ENCODE measurements at regions not wholly inside any gene's neighbourhood (a gene's known extent, or its start where the extent isn't known, plus 50 kb on each side); places are given as distances from the start of the nearest gene placed in this dataset.

GRCh38 chr18:61729322-61729721 is 163.5 kb downstream of the RNF152 start:
- H3K9me3 Mint-ChIP-seq: no peaks in the 10 kb centered on the region
- CTCF ChIA-PET: no interaction called here

GRCh38 chr18:61727241-61728193 is 165.3 kb downstream of the RNF152 start:
- TF ChIP-seq, protein P1, sequence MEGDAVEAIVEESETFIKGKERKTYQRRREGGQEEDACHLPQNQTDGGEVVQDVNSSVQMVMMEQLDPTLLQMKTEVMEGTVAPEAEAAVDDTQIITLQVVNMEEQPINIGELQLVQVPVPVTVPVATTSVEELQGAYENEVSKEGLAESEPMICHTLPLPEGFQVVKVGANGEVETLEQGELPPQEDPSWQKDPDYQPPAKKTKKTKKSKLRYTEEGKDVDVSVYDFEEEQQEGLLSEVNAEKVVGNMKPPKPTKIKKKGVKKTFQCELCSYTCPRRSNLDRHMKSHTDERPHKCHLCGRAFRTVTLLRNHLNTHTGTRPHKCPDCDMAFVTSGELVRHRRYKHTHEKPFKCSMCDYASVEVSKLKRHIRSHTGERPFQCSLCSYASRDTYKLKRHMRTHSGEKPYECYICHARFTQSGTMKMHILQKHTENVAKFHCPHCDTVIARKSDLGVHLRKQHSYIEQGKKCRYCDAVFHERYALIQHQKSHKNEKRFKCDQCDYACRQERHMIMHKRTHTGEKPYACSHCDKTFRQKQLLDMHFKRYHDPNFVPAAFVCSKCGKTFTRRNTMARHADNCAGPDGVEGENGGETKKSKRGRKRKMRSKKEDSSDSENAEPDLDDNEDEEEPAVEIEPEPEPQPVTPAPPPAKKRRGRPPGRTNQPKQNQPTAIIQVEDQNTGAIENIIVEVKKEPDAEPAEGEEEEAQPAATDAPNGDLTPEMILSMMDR (IDR thresholded peaks at IDR 0.05): no peak
- ChIA-PET POLR2A (no interaction called here), CTCF (no interaction called here)
- no peak for ATAC-seq
- no peak for DNase-seq
- no peaks in the 10 kb centered on the region for H3K4me1 Mint-ChIP-seq (ENCODE audit: low read depth)
- H3K27me3 Mint-ChIP-seq: peaks cover 6% of the 10 kb centered on the region
- H3K36me3 Mint-ChIP-seq (ENCODE audit: low read depth): no peaks in the 10 kb centered on the region
- no peaks in the 10 kb centered on the region for H3K9me3 Mint-ChIP-seq
- intact Hi-C loops (cut with micrococcal nuclease): no loop called here
- H3K27ac Mint-ChIP-seq: no peak overlapping the region
- no peak overlapping the region for H3K4me3 Mint-ChIP-seq

More at GRCh38 chr18:61729322-61729721, 163.5 kb downstream of the RNF152 start:
- TF ChIP-seq, protein P1 (IDR thresholded peaks at IDR 0.05): no peak
- Mint-ChIP-seq H3K27ac (no peak overlapping the region), H3K36me3 (ENCODE audit: low read depth) (no peaks in the 10 kb centered on the region), H3K4me1 (ENCODE audit: low read depth) (no peaks in the 10 kb centered on the region), H3K27me3 (peaks cover 6% of the 10 kb centered on the region), H3K4me3 (no peak overlapping the region)
- no peak for ATAC-seq
- DNase-seq: no peak
- POLR2A ChIA-PET: no interaction called here
- intact Hi-C loops (cut with micrococcal nuclease): no loop called here

DNA sequence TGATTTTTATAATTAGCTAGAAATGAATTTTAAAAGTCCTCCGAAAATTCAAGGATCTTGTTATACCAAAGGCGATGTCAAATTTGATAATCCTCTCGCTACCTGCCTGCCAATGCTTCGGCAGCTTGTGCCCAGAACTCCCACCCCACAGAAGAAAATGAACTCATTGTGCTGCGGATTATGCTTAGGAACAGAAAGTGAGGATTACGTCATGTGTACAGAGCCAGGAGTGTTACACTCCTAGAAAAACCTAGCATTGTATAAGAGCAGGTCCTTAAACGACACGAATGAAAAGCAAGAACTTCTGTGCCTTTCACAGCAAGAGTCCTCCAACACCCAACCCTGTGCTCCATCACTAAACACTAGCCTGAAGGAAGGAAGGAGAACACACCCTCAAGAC is 168.3 kb downstream of the RNF152 start:
- TF ChIP-seq, protein P1 (IDR thresholded peaks at IDR 0.05): no peak
- intact Hi-C loops (cut with micrococcal nuclease): no loop called here
- ChIA-PET POLR2A (no interaction called here), CTCF (no interaction called here)
- no peaks in the 10 kb centered on the region for H3K4me1 Mint-ChIP-seq (ENCODE audit: low read depth)
- no peak overlapping the region for H3K27ac Mint-ChIP-seq
- no peaks in the 10 kb centered on the region for H3K9me3 Mint-ChIP-seq
- H3K4me3 Mint-ChIP-seq: no peak overlapping the region
- no peak for DNase-seq
- H3K27me3 Mint-ChIP-seq: peaks cover 5% of the 10 kb centered on the region
- ATAC-seq: no peak
- no peaks in the 10 kb centered on the region for H3K36me3 Mint-ChIP-seq (ENCODE audit: low read depth)

GRCh38 chr18:61722247-61722646 is 170.6 kb downstream of the RNF152 start:
- ATAC-seq: no peak
- H3K4me3 Mint-ChIP-seq: no peak overlapping the region
- H3K9me3 Mint-ChIP-seq: no peaks in the 10 kb centered on the region
- intact Hi-C loops (cut with micrococcal nuclease): no loop called here
- TF ChIP-seq, protein P1 (IDR thresholded peaks at IDR 0.05): no peak
- no peaks in the 10 kb centered on the region for H3K36me3 Mint-ChIP-seq (ENCODE audit: low read depth)
- no peak overlapping the region for H3K27ac Mint-ChIP-seq
- ChIA-PET POLR2A (no interaction called here), CTCF (no interaction called here)
- no peaks in the 10 kb centered on the region for H3K4me1 Mint-ChIP-seq (ENCODE audit: low read depth)
- peaks cover 5% of the 10 kb centered on the region for H3K27me3 Mint-ChIP-seq
- DNase-seq: no peak

DNA sequence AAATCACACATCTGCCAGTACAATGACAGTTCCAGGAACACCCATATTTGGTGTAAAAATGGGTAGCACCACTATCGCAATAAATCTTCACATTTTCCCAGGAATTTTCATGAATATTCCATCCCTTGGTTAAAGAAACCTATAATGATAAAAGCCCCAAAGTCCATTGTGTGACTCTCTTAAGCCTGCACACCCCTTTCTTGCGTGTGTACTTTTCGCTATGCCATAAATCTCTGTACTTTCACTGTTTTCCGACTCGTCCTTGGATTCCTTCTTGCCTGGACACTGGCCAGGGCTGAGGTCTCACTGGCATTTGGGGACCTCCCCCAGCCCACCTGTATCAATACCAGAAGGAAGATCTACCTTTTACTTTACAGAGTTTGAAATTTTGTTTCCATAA is 172.3 kb downstream of the RNF152 start:
- peaks cover 4% of the 10 kb centered on the region for H3K27me3 Mint-ChIP-seq
- TF ChIP-seq, protein P1 (IDR thresholded peaks at IDR 0.05): no peak
- H3K4me3 Mint-ChIP-seq: no peak overlapping the region
- H3K27ac Mint-ChIP-seq: no peak overlapping the region
- no peak for DNase-seq
- ChIA-PET POLR2A (no interaction called here), CTCF (no interaction called here)
- H3K36me3 Mint-ChIP-seq (ENCODE audit: low read depth): no peaks in the 10 kb centered on the region
- intact Hi-C loops (cut with micrococcal nuclease): no loop called here
- H3K9me3 Mint-ChIP-seq: no peaks in the 10 kb centered on the region
- ATAC-seq: no peak
- H3K4me1 Mint-ChIP-seq (ENCODE audit: low read depth): no peaks in the 10 kb centered on the region
